WTC11 (cell line): ENCODE measurements at regions not wholly inside any gene's neighbourhood (a gene's known extent, or its start where the extent isn't known, plus 50 kb on each side); places are given as distances from the start of the nearest gene placed in this dataset.

Source experiments
- AR ChIP-seq: fragments of 250-450 bp; sonication (Bioruptor Pico); IDR thresholded peaks from 2 replicates; pipeline ENCODE4 v1.9.0; 2021; ENCODE audit warnings: mild to moderate bottlenecking
- CTCF ChIP-seq: fragments of 200-600 bp; IDR thresholded peaks from 2 replicates; pipeline ENCODE4 v1.8.0; 2022; ENCODE audit warnings: antibody characterized with exemption
- E2F1 ChIP-seq: sonication (generic); formaldehyde crosslinking; IDR thresholded peaks from 2 replicates; pipeline ENCODE4 v1.8.0; 2022; ENCODE audit warnings: mild to moderate bottlenecking, missing genetic modification reagents
- E2F5 ChIP-seq: sonication (generic); formaldehyde crosslinking; IDR thresholded peaks from 2 replicates; pipeline ENCODE4 v1.8.1; 2022; ENCODE audit warnings: mild to moderate bottlenecking, moderate library complexity, missing genetic modification reagents
- ESRRA ChIP-seq: sonication (generic); formaldehyde crosslinking; IDR thresholded peaks from 2 replicates; pipeline ENCODE4 v1.8.1; 2022; ENCODE audit warnings: mild to moderate bottlenecking, missing genetic modification reagents, borderline replicate concordance
- FOXP4 ChIP-seq: sonication (generic); formaldehyde crosslinking; IDR thresholded peaks from 2 replicates; pipeline ENCODE4 v1.8.0; 2022; ENCODE audit warnings: mild to moderate bottlenecking, missing genetic modification reagents
- GABPB1 ChIP-seq: sonication (generic); formaldehyde crosslinking; IDR thresholded peaks from 2 replicates; pipeline ENCODE4 v1.8.1; 2023; ENCODE audit warnings: mild to moderate bottlenecking, missing genetic modification reagents
- JUN ChIP-seq: sonication (generic); formaldehyde crosslinking; IDR thresholded peaks from 2 replicates; pipeline ENCODE4 v1.8.0; 2023; ENCODE audit warnings: mild to moderate bottlenecking, missing genetic modification reagents
- SP1 ChIP-seq: sonication (generic); formaldehyde crosslinking; conservative IDR thresholded peaks from 2 replicates; pipeline ENCODE4 v1.8.1; 2022; ENCODE audit warnings: missing genetic modification reagents

GRCh38 chr20:59392736-59393135 is 92.3 kb downstream of the EDN3 start:
- TF ChIP-seq CTCF, result no peak
- TF ChIP-seq JUN, result no peak
- no peak for TF ChIP-seq E2F1 (CRISPR knock-in tag)
- no peak for TF ChIP-seq SP1 (CRISPR knock-in tag)
- no peak for TF ChIP-seq E2F5 (CRISPR knock-in tag)
- TF ChIP-seq GABPB1, result no peak
- TF ChIP-seq FOXP4 (CRISPR knock-in tag), result no peak
- TF ChIP-seq ESRRA, result no peak
- TF ChIP-seq AR (CRISPR knock-in tag), result no peak
